ENCODE measurements at regions not wholly inside any gene's neighbourhood (a gene's known extent, or its start where the extent isn't known, plus 50 kb on each side); places are given as distances from the start of the nearest gene placed in this dataset.

GRCh38 chr2:40758401-40759155 is 306.7 kb upstream of the SLC8A1 start:
- no peak for TF ChIP-seq CTCF (conservative IDR thresholded peaks at IDR 0.05; ENCODE audit: low read depth, low read length)
- no peak overlapping the region for H3K4me3 ChIP-seq (ENCODE audit: low read depth, low read length)
- no peak for DNase-seq (ENCODE audit: low read depth)

- peak; percentile 39 for DNase-seq (ENCODE audit: low read depth)
- no peak overlapping the region for H3K4me3 ChIP-seq (ENCODE audit: low read depth, low read length)
- TF ChIP-seq CTCF (conservative IDR thresholded peaks at IDR 0.05; ENCODE audit: low read depth, low read length): peak; percentile 71
Measured at GRCh38 chr2:40760071-40760666, 308.3 kb upstream of the SLC8A1 start.

- no peak for TF ChIP-seq CTCF (conservative IDR thresholded peaks at IDR 0.05; ENCODE audit: low read depth, low read length)
- H3K4me3 ChIP-seq (ENCODE audit: low read depth, low read length): no peak overlapping the region
- DNase-seq (ENCODE audit: low read depth): no peak
Measured at GRCh38 chr2:40773291-40773690, 321.4 kb upstream of the SLC8A1 start.

- DNase-seq (ENCODE audit: low read depth): no peak
- no peak overlapping the region for H3K4me3 ChIP-seq (ENCODE audit: low read depth, low read length)
- TF ChIP-seq CTCF (conservative IDR thresholded peaks at IDR 0.05; ENCODE audit: low read depth, low read length): no peak
Measured at GRCh38 chr2:40783704-40784103, 331.8 kb upstream of the SLC8A1 start.

- no peak for TF ChIP-seq CTCF (conservative IDR thresholded peaks at IDR 0.05; ENCODE audit: low read depth, low read length)
- H3K4me3 ChIP-seq (ENCODE audit: low read depth, low read length): no peak overlapping the region
- no peak for DNase-seq (ENCODE audit: low read depth)
Measured at GRCh38 chr2:40786636-40787035, 334.7 kb upstream of the SLC8A1 start.

- peak; percentile 2 for DNase-seq (ENCODE audit: low read depth)
- no peak for TF ChIP-seq CTCF (conservative IDR thresholded peaks at IDR 0.05; ENCODE audit: low read depth, low read length)
- H3K4me3 ChIP-seq (ENCODE audit: low read depth, low read length): no peak overlapping the region
Measured at GRCh38 chr2:40797120-40797519, 345.2 kb upstream of the SLC8A1 start.

GRCh38 chr2:40803900-40804299 is 352.0 kb upstream of the SLC8A1 start:
- H3K4me3 ChIP-seq (ENCODE audit: low read depth, low read length): no peak overlapping the region
- DNase-seq (ENCODE audit: low read depth): no peak
- TF ChIP-seq CTCF (conservative IDR thresholded peaks at IDR 0.05; ENCODE audit: low read depth, low read length): no peak
